GM12874 (cell line): ENCODE measurements at regions not wholly inside any gene's neighbourhood (a gene's known extent, or its start where the extent isn't known, plus 50 kb on each side); places are given as distances from the start of the nearest gene placed in this dataset.

Experiments
- CTCF ChIP-seq: IDR thresholded peaks from 2 replicates; pipeline ENCODE4 v1.5.1; 2011; ENCODE audit warnings: low read depth, mild to moderate bottlenecking, control low read depth, low read length, moderate library complexity; ENCODE audit not compliant: insufficient read depth

GRCh38 chr2:129248198-129248597 lies 731.3 kb upstream of the RAB6C start:
- no peak for TF ChIP-seq CTCF

GRCh38 chr2:129252781-129253460 lies 726.5 kb upstream of the RAB6C start:
- TF ChIP-seq CTCF: no peak

- 0 out of 2 replicates have a peak, but pooled peaks have one; percentile 16 for TF ChIP-seq CTCF
Observed at GRCh38 chr2:129253461-129253812, 726.0 kb upstream of the RAB6C start.

DNA sequence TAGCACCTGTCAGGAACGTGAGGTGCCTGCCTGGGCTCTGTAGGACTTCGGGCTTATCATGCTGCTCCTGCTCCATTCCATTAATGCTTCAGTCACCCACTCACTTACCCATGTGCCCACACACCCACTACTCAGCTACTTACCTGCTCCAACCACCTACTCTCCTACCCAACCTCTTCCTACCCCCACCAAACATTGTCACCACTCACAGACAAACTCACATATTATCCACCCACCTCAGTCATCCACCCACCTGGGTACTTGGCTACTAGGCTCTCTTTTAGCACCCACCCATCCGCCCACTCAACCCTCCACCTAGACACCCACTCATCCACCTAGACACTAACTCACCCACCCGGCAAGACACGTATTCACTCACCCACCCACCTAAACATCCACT lies 724.7 kb upstream of the RAB6C start:
- no peak for TF ChIP-seq CTCF

DNA sequence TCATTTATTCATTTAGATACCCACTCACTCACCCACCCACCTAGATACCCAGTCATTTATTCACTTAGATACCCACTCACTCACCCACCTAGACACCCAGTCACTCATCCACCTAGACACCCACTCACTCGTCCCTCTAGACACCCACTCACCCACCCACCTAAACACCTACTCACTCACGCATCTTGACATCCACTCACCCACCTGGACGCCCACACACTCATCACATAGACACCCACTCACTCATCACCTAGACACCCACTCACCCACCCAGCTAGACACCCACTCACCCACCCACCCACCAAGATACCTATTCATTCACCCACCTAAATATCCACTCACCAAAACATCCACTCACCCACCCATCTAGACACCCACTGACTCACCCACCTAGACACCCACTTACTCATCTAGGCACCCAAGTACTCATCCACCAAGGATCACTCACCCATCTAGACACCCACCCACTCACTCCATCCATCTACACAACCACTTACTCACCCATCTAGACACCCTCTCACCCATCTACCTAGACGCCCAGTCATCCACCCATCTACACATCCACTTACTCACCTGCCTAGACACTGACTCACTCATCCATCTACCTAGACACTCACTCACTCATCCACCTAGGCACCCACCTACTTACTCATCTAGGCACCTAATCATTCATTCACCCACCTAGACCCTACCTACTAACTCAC lies 723.7 kb upstream of the RAB6C start:
- TF ChIP-seq CTCF: no peak

DNA sequence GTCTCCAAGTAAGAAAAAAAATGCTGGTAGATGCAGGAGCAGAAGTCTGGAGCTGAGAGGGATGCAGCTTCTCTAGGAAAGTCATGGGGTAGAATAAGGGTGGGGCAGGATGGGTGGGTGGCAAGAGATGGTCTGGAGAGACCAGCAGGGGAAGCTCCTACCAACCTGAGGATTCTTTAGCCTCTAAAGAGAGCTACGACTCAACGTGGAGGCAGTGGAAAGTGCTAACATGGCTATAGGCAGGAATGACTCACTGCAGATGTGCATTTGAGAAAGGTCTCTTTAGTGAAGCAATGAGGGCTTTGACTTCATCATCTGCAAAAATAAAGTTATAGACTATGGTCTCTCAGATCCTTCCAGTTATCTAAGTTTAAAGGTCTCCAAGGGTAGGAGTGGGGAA lies 722.8 kb upstream of the RAB6C start:
- TF ChIP-seq CTCF: no peak

DNA sequence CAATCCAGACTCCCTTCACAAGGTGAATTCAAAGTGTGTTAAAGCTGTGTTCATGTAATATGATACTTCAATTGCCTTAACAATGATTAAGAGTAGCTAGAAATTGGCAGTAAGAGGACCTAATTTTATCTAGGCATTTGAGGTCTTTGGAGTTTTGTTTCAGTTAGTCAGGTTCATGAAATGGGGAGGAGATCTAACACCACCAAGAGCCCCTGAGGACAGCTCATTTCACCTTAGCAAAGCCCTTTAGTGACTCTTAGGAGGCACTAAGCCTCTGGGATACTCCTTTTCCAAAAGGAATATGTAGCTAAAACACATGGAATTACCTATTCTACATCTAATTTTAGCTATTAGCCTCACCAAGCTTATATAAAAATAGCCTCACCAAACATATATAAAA lies 716.5 kb upstream of the RAB6C start:
- TF ChIP-seq CTCF: no peak
